GM18868 (cell line): ENCODE measurements at regions not wholly inside any gene's neighbourhood (a gene's known extent, or its start where the extent isn't known, plus 50 kb on each side); places are given as distances from the start of the nearest gene placed in this dataset.

Source experiments
- ATAC-seq: cut with Tn5 transposase; IDR thresholded peaks from one replicate; pipeline ENCODE4 v1.9.1; 2021; ENCODE audit warnings: mild to moderate bottlenecking, moderate library complexity; ENCODE audit not compliant: unreplicated experiment

- no peak for ATAC-seq
These were observed 277.0 kb upstream of the LRRC3B start for GRCh38 chr3:26345613-26346012.

- ATAC-seq: no peak
These were observed 276.1 kb upstream of the LRRC3B start for GRCh38 chr3:26346497-26346896.

- no peak for ATAC-seq
These were observed 275.4 kb upstream of the LRRC3B start for GRCh38 chr3:26347150-26347549.

DNA sequence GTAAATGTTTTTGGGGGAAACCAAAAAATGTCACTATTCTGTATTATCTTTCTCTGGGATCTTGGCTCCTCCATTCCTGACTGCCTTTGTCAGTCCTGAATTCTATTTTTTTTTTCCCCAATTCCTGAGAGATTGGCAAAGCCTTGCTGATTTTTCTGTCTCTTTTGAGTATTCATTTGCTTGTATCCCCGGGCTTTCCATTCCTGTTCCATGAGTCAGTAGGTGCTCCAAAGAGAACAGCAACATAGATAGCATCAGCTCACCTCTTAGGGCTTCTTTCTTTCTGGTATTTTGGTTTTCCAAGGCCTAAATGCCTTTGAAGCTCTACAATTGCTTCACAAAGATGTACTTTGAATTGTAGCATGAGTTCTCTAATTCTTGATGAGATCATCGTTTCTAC, 271.7 kb upstream of the LRRC3B start:
- ATAC-seq: no peak

DNA sequence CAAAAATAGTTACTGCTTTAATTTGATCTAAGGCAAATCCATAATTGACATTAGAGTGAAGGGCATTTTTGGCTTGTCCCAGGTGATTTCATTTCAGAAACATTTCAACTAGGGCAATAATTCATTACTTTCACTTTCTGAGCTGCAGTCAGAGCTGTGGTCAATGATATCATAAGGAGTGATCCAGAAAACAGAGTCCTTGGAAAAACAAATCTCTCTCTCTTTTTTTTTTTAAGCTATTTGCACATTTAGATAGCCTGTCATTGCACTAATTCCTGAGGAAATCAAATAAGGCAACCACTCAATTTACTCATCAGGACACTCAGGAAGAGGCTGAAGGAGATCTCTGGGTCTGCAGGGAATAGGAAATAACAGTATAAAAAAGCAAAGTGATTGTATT, 269.5 kb upstream of the LRRC3B start:
- ATAC-seq: no peak

GRCh38 chr3:26358405-26358804, 264.2 kb upstream of the LRRC3B start:
- ATAC-seq: no peak

GRCh38 chr3:26365706-26366105, 256.9 kb upstream of the LRRC3B start:
- no peak for ATAC-seq

DNA sequence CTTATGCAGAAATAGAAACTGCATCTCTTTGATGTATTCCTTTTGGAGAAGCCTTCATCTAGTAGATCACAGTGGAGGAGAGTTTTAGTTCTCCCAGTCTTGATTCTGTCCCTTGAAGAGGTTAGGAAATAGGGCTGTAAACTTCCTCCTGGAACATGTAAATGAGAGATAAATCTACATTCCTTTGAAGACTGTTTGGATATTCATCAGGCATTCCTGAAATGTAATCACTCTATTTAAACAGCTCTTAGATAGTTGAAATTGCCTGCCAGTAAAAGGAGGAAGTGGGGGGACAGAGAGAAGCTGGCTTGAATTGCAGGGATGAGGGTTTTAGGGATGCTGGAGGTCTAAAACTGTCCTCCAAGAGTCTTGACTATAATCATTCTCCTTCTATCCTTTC, 254.3 kb upstream of the LRRC3B start:
- no peak for ATAC-seq

DNA sequence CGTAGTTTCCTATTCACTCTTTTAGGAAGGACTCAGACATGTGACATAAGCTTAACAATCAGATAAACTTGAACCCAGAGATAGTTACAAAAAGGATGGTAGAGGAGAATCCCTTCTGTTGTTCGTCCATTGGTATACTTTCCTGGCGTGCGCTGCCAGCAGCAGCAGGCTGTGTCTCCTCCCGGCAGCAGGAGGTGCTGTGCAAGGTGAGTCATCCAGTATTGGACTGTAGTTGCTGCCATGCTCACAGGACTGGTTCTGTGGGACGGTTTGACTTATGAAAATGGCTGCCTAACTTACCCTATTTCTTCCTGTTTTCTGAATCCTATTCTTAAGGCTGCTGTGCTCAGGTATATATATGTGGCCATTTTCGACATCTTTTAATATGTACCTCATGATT, 253.4 kb upstream of the LRRC3B start:
- no peak for ATAC-seq

DNA sequence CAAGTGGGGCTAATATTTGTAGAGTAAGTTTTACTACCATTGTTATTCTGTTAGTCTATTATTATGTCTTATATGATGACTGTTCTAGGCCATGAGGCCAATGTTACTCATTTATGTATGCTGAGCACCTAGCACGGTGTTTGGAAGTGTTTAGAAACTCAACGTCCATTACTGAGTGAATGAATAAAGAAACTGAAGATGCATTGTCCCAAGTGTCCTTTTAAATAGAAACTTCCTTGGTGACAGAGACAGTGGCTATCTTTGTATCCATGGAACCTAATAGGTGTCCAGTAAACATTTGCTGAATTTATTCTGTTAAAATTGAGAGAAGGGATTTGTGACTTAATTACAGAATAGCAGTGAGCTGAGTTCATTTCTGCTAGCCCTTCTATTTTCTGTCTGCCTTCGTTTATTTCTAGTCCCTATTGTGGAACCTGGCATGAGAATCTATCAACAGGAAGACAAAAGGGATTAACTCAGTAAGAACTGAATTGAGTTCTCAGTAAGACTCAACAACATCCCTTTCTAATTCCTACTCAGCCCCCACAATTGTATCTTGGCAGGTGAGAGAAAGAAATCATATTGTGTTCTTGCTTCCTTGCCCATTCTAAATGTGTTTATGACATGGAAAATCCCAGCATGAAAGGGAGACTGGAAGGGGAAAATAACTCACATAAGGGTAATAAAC, 246.6 kb upstream of the LRRC3B start:
- no peak for ATAC-seq

DNA sequence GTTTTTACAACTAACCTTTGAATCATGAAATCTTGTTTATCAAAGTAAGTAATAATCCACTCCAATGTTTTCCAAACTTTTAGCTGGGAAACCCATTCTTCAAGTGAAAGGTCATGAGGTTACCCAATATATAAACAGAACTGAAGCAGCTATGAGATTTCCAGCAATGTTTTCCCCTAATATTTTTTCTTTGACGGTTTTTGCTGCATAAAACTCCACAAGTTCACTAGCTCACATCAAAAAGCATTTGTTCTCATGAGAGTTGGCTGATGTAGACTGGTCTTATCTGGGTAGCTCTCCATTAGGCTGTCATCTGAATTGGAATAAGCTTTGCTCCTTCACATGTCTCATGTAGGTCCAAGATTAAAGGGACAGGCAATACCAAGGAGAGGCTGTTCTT, 241.2 kb upstream of the LRRC3B start:
- ATAC-seq: no peak

GRCh38 chr3:26406636-26407035, 215.9 kb upstream of the LRRC3B start:
- ATAC-seq: no peak

- ATAC-seq: no peak
These were observed 204.0 kb upstream of the LRRC3B start for GRCh38 chr3:26418553-26418952.

GRCh38 chr3:26422415-26422814, 200.2 kb upstream of the LRRC3B start:
- ATAC-seq: peak; percentile 51

DNA sequence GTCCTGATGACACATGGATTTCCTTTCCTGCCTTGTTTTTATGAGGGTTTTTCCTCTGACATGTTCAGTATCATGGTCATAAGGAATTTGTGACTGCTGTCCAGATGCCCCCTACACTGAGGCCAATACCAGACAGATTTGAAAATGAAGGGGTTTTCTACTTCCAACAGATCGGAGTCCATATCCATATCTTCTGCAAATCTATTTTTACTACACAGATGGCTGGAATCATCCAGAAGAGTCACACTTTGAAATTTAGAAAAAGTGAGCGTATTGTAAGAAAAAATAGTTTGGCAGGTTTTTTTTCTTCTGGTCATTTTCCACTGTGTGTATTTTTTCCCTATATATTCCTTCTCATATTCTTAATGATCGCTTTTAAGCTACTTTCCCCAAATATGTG, 197.5 kb upstream of the LRRC3B start:
- no peak for ATAC-seq

- ATAC-seq: no peak
These were observed 193.6 kb upstream of the LRRC3B start for GRCh38 chr3:26428992-26429391.

GRCh38 chr3:26437678-26438077, 184.9 kb upstream of the LRRC3B start:
- ATAC-seq: no peak

DNA sequence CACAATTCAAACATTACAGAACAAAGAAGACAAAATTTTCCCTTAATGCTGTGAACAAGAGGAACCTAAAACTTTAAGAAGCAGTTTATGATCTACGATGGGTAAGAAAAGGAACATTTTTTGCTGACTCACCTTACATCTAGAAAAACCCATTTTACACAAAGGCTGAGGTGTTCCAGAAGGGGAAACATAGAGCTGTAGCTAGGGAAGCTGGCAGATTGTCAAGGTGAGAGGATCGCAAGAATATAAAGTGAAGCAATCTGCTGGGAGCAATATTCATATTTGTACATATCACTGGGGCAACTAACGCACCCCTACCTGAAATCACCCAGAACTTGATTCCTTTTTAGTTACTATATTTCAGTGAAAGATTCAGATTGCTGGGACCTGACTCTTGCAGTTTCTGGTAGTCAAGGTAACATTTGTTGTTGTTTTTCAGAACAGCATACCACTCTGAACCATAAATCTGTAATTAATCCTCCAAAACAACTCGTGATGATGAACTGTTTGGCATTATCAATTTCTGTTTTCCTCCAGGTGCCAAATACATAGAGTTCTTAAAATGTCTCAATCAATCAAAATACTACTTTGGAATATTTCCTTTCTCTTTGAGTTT, 184.1 kb upstream of the LRRC3B start:
- ATAC-seq: no peak

DNA sequence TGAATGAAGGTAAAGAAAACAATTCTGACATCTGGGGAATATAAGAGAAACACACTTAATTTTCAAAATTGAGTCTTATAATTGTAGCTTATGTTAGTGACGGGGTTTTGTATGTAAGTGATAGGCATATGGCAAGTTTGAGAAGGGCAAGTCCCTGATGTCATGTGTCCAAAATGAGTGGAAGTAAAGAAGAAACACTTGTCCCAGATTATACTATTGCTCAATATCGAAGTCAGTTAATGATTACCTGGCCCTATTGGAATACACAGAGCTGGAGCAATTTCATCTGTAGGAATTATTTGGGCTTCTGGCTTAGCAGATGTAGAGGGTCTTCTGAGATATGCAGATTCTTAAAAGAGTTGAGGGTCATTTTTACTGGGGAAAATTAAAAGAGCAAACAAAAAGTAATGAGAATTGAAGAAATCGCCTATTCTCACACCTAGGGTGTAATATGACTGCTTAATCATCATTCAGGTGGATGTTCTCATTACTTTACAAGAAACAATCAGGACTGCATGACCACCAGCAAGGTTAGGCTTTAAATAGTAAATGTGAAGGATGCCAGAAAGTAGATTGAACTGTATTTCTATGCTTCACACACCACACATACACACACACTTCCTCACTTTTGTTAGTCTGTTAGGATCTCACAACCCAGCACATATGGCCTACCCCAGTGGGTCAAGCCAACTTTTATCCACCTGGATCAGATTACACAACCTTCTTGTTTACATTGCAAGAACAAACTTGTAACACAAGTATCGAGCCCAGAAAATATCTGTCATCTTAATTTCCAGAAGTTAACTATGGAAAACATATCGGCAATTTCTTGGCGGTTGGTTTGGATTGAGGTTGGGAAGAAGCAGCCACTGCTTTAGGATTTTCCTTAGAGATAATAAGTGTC, 183.3 kb upstream of the LRRC3B start:
- ATAC-seq: no peak

- peak; percentile 55 for ATAC-seq
These were observed 172.6 kb upstream of the LRRC3B start for GRCh38 chr3:26449996-26450395.

DNA sequence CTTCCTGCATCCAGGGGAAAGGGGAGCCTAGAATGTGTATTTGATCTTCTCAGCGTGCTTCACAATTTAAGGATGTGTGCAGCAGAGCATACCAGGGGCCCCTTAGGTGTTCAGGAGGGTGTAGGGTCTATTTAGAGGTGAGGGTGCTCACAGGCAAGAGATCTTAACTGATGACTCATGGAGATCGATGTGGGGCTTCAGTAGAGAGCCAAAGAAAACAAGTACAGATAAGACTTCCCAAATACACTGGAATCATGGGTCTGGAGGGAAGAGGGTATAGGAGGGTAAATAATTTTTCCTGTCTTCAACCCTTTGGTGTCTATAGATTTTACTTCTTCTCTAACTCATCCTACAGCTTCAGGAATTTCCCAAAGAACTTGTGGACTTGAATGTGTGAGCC, 170.2 kb upstream of the LRRC3B start:
- ATAC-seq: no peak

- ATAC-seq: no peak
These were observed 161.6 kb upstream of the LRRC3B start for GRCh38 chr3:26460985-26461384.
